SK-N-SH (cell line): ENCODE measurements at regions not wholly inside any gene's neighbourhood (a gene's known extent, or its start where the extent isn't known, plus 50 kb on each side); places are given as distances from the start of the nearest gene placed in this dataset.

Source experiments
- CTCF ChIA-PET: fragments of 300-600, 350-600 bp; formaldehyde crosslinking; extraction: SDS; loops from one replicate; lab custom pipeline; 2021; lab: Yijun Ruan, JAX
- POLR2A ChIA-PET: fragments of 350-600 bp; sonication (Branson Sonifier 250); formaldehyde crosslinking; extraction: SDS; loops from one replicate; lab custom pipeline; 2020; ENCODE audit warnings: antibody characterized with exemption, inconsistent platforms; lab: Yijun Ruan, JAX
- DNase-seq: peaks from one replicate; pipeline ENCODE4 v3.0.0; 2012
- H2AFZ ChIP-seq: fragments of 200-600 bp; sonication (generic); 2 replicates; pipeline ENCODE4 v1.8.1; 2016; ENCODE audit warnings: antibody characterized with exemption, mild to moderate bottlenecking, low read depth
- H3F3A ChIP-seq: fragments of 200-600 bp; sonication (generic); replicated peaks from 2 replicates; pipeline ENCODE3; 2016; ENCODE audit warnings: antibody characterized with exemption, mild to moderate bottlenecking; ENCODE audit not compliant: insufficient read depth
- H3K27ac ChIP-seq, 2 experiments: fragments of 200-500 bp in 1 of 2; fragments of 200-600 bp in 1 of 2; sonication (Bioruptor generic) in 1 of 2; sonication (generic), shearing (Covaris generic) in 1 of 2; 2 replicates each; pipeline versions ENCODE4 v1.5.1 to v1.6.1; 2014 to 2016; ENCODE audit warnings: low read depth in 2 of 2, inconsistent platforms in 1 of 2, low read length in 1 of 2, mild to moderate bottlenecking in 1 of 2, mixed read lengths in 1 of 2
- H3K27me3 ChIP-seq: fragments of 200-600 bp; sonication (generic), shearing (Covaris generic); 2 replicates; pipeline ENCODE4 v1.6.1; 2016; ENCODE audit warnings: mixed run types; ENCODE audit not compliant: insufficient read depth
- H3K36me3 ChIP-seq, 2 experiments: fragments of 200-500 bp in 1 of 2; fragments of 200-600 bp in 1 of 2; sonication (Bioruptor generic) in 1 of 2; sonication (generic) in 1 of 2; replicated peaks in 1 of 2; 2 replicates each; pipeline versions ENCODE3 to v1.5.1; 2014 to 2016; ENCODE audit warnings: low read length in 1 of 2, mild to moderate bottlenecking in 1 of 2; ENCODE audit not compliant: insufficient read depth in 2 of 2, control insufficient read depth in 1 of 2
- H3K4me1 ChIP-seq, 2 experiments: fragments of 200-500 bp in 1 of 2; fragments of 200-600 bp in 1 of 2; sonication (Bioruptor generic) in 1 of 2; sonication (generic), shearing (Covaris generic) in 1 of 2; 2 replicates each; pipeline versions ENCODE4 v1.5.1 to v1.6.1; 2014 to 2016; ENCODE audit warnings: low read depth in 1 of 2, low read length in 1 of 2, mixed run types in 1 of 2; ENCODE audit not compliant: insufficient read depth in 2 of 2, control insufficient read depth in 1 of 2
- H3K4me2 ChIP-seq: fragments of 200-600 bp; sonication (generic), shearing (Covaris generic); 2 replicates; pipeline ENCODE4 v1.6.1; 2017; ENCODE audit warnings: mixed run types
- H3K4me3 ChIP-seq, 2 experiments: fragments of 200-500 bp in 1 of 2; fragments of 200-600 bp in 1 of 2; sonication (Bioruptor generic) in 1 of 2; sonication (generic), shearing (Covaris generic) in 1 of 2; 2 replicates each; pipeline versions ENCODE4 v1.5.1 to v1.8.1; 2014 to 2016; ENCODE audit warnings: low read depth in 2 of 2, inconsistent platforms in 1 of 2, low read length in 1 of 2, mild to moderate bottlenecking in 1 of 2, mixed read lengths in 1 of 2, moderate library complexity in 1 of 2
- H3K79me2 ChIP-seq: fragments of 200-600 bp; sonication (generic); 2 replicates; pipeline ENCODE4 v1.8.1; 2017; ENCODE audit warnings: mild to moderate bottlenecking; ENCODE audit not compliant: insufficient read depth
- H3K9ac ChIP-seq: fragments of 200-600 bp; sonication (generic); 2 replicates; pipeline ENCODE4 v1.6.1; 2017; ENCODE audit warnings: mixed run types
- H3K9me2 ChIP-seq: fragments of 200-600 bp; sonication (generic); 2 replicates; pipeline ENCODE4 v1.6.1; 2017; ENCODE audit warnings: mixed run types
- H3K9me3 ChIP-seq: fragments of 200-600 bp; sonication (generic); 2 replicates; pipeline ENCODE4 v1.6.1; 2017; ENCODE audit warnings: mixed run types, mild to moderate bottlenecking, moderate library complexity
- H4K20me1 ChIP-seq: fragments of 200-600 bp; sonication (generic); 2 replicates; pipeline ENCODE4 v1.6.1; 2017; ENCODE audit warnings: mild to moderate bottlenecking, mixed run types; ENCODE audit not compliant: insufficient read depth
- CHD2 ChIP-seq: fragments of 150-350 bp; IDR thresholded peaks from 2 replicates; pipeline ENCODE4 v1.6.1; 2018; ENCODE audit warnings: low read length; ENCODE audit not compliant: partially characterized antibody
- ELF1 ChIP-seq: IDR thresholded peaks from 2 replicates; pipeline ENCODE4 v1.4.0; 2012
- EP300 ChIP-seq, 2 experiments: IDR thresholded peaks; 2 replicates each; pipeline versions ENCODE4 v1.4.0 to v1.6.1; 2012; ENCODE audit warnings: borderline replicate concordance in 1 of 2, low read depth in 1 of 2, low read length in 1 of 2
- EZH2phosphoT487 ChIP-seq: fragments of 200-600 bp; sonication (generic); IDR thresholded peaks from 2 replicates; pipeline ENCODE4 v1.6.1; 2017; ENCODE audit warnings: low read depth, mixed run types, mild to moderate bottlenecking, antibody characterized with exemption, moderate library complexity, borderline replicate concordance
- FOSL2 ChIP-seq: IDR thresholded peaks from 2 replicates; pipeline ENCODE4 v1.4.0; 2012; ENCODE audit warnings: low read depth, mild to moderate bottlenecking, moderate library complexity, borderline replicate concordance
- FOXJ3 ChIP-seq: sonication (generic); formaldehyde crosslinking; IDR thresholded peaks from 2 replicates; pipeline ENCODE4 v1.5.1; 2020; ENCODE audit warnings: mild to moderate bottlenecking, missing genetic modification reagents
- GABPA ChIP-seq: IDR thresholded peaks from 2 replicates; pipeline ENCODE4 v1.4.0; 2012; ENCODE audit warnings: low read depth, mild to moderate bottlenecking
- JUND ChIP-seq: IDR thresholded peaks from 2 replicates; pipeline ENCODE4 v1.4.0; 2012
- NRF1 ChIP-seq: IDR thresholded peaks from 2 replicates; pipeline ENCODE4 v1.6.1; 2012; ENCODE audit warnings: low read depth, mild to moderate bottlenecking, low read length
- SIN3A ChIP-seq: IDR thresholded peaks from 2 replicates; pipeline ENCODE4 v1.6.1; 2012; ENCODE audit warnings: low read depth, mild to moderate bottlenecking, low read length, moderate library complexity, borderline replicate concordance
- WGBS: methylation state at CpG from one replicate; pipeline ENCODE4 v1.1.6; 2017; ENCODE audit warnings: low lambda C conversion rate; 5-methylcytosine and 5-hydroxymethylcytosine counted together
- TF ChIP-seq, protein P1 (sequence below): fragments of 150-350 bp; IDR thresholded peaks from 2 replicates; pipeline ENCODE4 v1.6.1; 2017; ENCODE audit warnings: antibody characterized with exemption, low read length, low read depth, borderline replicate concordance
- TF ChIP-seq, protein P2 (sequence below): IDR thresholded peaks from 2 replicates; pipeline ENCODE4; 2012
- TF ChIP-seq, protein P3 (sequence below): IDR thresholded peaks from 2 replicates; pipeline ENCODE4 v1.4.0; 2012; ENCODE audit warnings: low read depth, borderline replicate concordance
- TF ChIP-seq, protein P4 (sequence below): IDR thresholded peaks from 2 replicates; pipeline ENCODE4 v1.4.0; 2012; ENCODE audit warnings: low read depth, borderline replicate concordance
- TF ChIP-seq, protein P5 (sequence below): IDR thresholded peaks from 2 replicates; pipeline ENCODE4 v1.4.0; 2012; ENCODE audit warnings: low read depth

DNA sequence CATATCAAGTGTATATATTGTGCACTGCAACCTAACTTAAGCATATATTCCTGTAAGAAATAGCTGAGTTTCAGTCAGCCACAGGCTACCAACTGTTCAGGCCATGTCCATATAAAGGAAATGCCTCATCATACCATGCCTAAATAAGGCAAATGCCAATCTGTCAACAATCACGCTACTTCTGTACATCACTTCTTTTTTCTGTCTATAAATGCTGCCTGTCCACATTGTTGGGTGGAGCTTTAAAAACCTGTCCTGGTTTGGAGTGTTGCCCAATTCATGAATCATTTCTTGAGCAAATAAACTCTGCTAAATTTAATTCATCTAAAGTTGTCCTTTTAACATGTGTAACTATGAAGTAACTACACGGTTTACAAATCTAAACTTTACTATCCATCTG is 1091.9 kb downstream of the NSUN3 start:
- Histone ChIP-seq H3K9me3 (no peaks in the 10 kb centered on the region), H3K4me2 (no peak overlapping the region), H3K27ac (no peak overlapping the region), H3F3A (no peaks in the 10 kb centered on the region), H3K36me3 (no peaks in the 10 kb centered on the region), H2AFZ (no peak overlapping the region), H3K4me1 (no peaks in the 10 kb centered on the region), H3K4me3 (no peak overlapping the region)
- POLR2A ChIA-PET, result no interaction called here
- CTCF ChIA-PET, result interaction anchor here (1.1 kb wide), 1 partner anchor 14 kb away, joined by 3 read pairs; no protein-coding TSS in a partner anchor
- no peak for DNase-seq
- TF ChIP-seq GABPA, result no peak
- no peak for TF ChIP-seq ELF1
- TF ChIP-seq EZH2phosphoT487, result no peak
- TF ChIP-seq, protein P1, sequence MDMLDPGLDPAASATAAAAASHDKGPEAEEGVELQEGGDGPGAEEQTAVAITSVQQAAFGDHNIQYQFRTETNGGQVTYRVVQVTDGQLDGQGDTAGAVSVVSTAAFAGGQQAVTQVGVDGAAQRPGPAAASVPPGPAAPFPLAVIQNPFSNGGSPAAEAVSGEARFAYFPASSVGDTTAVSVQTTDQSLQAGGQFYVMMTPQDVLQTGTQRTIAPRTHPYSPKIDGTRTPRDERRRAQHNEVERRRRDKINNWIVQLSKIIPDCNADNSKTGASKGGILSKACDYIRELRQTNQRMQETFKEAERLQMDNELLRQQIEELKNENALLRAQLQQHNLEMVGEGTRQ, result no peak
- TF ChIP-seq, all 33 proteins: peak for 0
- no peaks in the 10 kb centered on the region for H3K9me2 ChIP-seq
- no peaks in the 10 kb centered on the region for H4K20me1 ChIP-seq
- 39% methylated on average over 2 of the region's 2 CpGs for WGBS
- H3K9ac ChIP-seq, result no peak overlapping the region
- H3K27me3 ChIP-seq, result no peaks in the 10 kb centered on the region
- no peaks in the 10 kb centered on the region for H3K79me2 ChIP-seq

DNA sequence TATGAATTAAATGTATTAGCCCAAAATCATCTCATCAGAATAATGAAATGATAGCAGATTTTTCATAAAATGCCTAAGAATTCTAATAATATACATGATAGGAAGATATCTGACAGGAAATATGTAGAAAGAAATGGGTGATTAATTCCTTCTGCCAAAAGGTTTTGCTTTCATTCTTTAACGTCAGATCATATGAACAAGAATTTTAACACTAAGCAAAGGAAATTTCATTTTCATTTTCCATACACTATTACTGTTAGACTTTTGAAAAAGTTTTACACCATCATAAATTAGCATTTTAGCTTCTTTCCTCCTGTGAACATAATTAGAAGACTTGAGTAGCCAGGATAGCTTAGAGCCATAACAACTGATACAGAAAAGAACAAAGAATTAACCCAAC is 1099.9 kb downstream of the NSUN3 start:
- no peaks in the 10 kb centered on the region for H3K9me2 ChIP-seq
- POLR2A ChIA-PET, result no interaction called here
- no peak for DNase-seq
- CTCF ChIA-PET, result no interaction called here
- H3K4me1 ChIP-seq, result no peaks in the 10 kb centered on the region
- 54% methylated on average over 1 of the region's 1 CpG for WGBS
- H3K4me3 ChIP-seq, result no peak overlapping the region
- no peaks in the 10 kb centered on the region for H3K79me2 ChIP-seq
- no peaks in the 10 kb centered on the region for H4K20me1 ChIP-seq
- H3K27me3 ChIP-seq, result no peaks in the 10 kb centered on the region
- H3K9me3 ChIP-seq, result no peaks in the 10 kb centered on the region
- no peaks in the 10 kb centered on the region for H3K36me3 ChIP-seq
- H3K27ac ChIP-seq, result no peak overlapping the region
- TF ChIP-seq EP300 (IDR thresholded peaks at IDR 0.05; ENCODE audit: borderline replicate concordance in 1 of 2, low read depth in 1 of 2, low read length in 1 of 2), result no peak
- TF ChIP-seq, protein P2, sequence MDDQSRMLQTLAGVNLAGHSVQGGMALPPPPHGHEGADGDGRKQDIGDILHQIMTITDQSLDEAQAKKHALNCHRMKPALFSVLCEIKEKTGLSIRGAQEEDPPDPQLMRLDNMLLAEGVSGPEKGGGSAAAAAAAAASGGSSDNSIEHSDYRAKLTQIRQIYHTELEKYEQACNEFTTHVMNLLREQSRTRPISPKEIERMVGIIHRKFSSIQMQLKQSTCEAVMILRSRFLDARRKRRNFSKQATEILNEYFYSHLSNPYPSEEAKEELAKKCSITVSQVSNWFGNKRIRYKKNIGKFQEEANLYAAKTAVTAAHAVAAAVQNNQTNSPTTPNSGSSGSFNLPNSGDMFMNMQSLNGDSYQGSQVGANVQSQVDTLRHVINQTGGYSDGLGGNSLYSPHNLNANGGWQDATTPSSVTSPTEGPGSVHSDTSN, result no peak
- TF ChIP-seq JUND, result no peak
- no peak for TF ChIP-seq NRF1
- TF ChIP-seq, protein P3, sequence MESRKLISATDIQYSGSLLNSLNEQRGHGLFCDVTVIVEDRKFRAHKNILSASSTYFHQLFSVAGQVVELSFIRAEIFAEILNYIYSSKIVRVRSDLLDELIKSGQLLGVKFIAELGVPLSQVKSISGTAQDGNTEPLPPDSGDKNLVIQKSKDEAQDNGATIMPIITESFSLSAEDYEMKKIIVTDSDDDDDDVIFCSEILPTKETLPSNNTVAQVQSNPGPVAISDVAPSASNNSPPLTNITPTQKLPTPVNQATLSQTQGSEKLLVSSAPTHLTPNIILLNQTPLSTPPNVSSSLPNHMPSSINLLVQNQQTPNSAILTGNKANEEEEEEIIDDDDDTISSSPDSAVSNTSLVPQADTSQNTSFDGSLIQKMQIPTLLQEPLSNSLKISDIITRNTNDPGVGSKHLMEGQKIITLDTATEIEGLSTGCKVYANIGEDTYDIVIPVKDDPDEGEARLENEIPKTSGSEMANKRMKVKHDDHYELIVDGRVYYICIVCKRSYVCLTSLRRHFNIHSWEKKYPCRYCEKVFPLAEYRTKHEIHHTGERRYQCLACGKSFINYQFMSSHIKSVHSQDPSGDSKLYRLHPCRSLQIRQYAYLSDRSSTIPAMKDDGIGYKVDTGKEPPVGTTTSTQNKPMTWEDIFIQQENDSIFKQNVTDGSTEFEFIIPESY, result no peak
- no peak for TF ChIP-seq FOXJ3 (CRISPR knock-in tag)
- TF ChIP-seq, protein P4, sequence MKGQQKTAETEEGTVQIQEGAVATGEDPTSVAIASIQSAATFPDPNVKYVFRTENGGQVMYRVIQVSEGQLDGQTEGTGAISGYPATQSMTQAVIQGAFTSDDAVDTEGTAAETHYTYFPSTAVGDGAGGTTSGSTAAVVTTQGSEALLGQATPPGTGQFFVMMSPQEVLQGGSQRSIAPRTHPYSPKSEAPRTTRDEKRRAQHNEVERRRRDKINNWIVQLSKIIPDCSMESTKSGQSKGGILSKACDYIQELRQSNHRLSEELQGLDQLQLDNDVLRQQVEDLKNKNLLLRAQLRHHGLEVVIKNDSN, result no peak
- no peak for TF ChIP-seq SIN3A
- TF ChIP-seq FOSL2, result no peak
- TF ChIP-seq, protein P5, sequence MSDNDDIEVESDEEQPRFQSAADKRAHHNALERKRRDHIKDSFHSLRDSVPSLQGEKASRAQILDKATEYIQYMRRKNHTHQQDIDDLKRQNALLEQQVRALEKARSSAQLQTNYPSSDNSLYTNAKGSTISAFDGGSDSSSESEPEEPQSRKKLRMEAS, result no peak
- TF ChIP-seq CHD2, result no peak
- no peak overlapping the region for H3K4me2 ChIP-seq
- H2AFZ ChIP-seq, result no peak overlapping the region
- H3K9ac ChIP-seq, result no peak overlapping the region
- H3F3A ChIP-seq, result no peaks in the 10 kb centered on the region
